ENCODE measurements at regions not wholly inside any gene's neighbourhood (a gene's known extent, or its start where the extent isn't known, plus 50 kb on each side); places are given as distances from the start of the nearest gene placed in this dataset.

DNA sequence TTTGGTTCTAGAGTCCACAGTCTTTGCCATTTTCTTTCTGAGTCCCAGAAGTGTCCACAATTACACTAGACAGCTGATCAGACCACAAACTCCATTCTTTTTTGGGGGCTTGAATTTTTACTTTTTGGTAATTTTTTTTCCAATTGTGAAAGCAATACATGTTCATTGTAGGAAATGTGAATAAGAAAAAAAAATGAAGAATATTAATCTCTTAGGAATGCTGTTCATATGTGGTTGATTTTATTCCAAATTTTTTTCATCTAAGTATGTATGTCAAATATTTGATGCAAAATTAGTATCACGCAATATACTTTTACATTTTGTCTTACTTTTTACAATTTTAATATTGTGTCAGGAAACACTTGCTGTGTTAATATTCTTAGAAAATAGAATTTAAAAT is 76.4 kb upstream of the ETS2 start:
- TF ChIP-seq, protein P1, sequence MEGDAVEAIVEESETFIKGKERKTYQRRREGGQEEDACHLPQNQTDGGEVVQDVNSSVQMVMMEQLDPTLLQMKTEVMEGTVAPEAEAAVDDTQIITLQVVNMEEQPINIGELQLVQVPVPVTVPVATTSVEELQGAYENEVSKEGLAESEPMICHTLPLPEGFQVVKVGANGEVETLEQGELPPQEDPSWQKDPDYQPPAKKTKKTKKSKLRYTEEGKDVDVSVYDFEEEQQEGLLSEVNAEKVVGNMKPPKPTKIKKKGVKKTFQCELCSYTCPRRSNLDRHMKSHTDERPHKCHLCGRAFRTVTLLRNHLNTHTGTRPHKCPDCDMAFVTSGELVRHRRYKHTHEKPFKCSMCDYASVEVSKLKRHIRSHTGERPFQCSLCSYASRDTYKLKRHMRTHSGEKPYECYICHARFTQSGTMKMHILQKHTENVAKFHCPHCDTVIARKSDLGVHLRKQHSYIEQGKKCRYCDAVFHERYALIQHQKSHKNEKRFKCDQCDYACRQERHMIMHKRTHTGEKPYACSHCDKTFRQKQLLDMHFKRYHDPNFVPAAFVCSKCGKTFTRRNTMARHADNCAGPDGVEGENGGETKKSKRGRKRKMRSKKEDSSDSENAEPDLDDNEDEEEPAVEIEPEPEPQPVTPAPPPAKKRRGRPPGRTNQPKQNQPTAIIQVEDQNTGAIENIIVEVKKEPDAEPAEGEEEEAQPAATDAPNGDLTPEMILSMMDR (conservative IDR thresholded peaks at IDR 0.05; ENCODE audit: low read length), result no peak
- no peak for TF ChIP-seq EZH2phosphoT487 (IDR thresholded peaks at IDR 0.05; ENCODE audit: borderline replicate concordance, low read depth, low read length)
